ACHN (cell line): ENCODE measurements at regions not wholly inside any gene's neighbourhood (a gene's known extent, or its start where the extent isn't known, plus 50 kb on each side); places are given as distances from the start of the nearest gene placed in this dataset.
"Not testable (repeated sequence)": the region's sequence is repeated elsewhere in the genome, so short reads cannot be mapped to it uniquely, and the experiment has no call there.

Experiments used
- DNase-seq: peaks from one replicate; pipeline ENCODE4 v3.0.0-alpha.2; 2015
- in situ Hi-C: cut with HindIII; loops from 2 replicates; pipeline ENCODE4 v1.10.0; 2017; ENCODE audit warnings: low sequenced_read_pairs, low pct_ligation_motif_present, low pct_unique_long_range_greater_than_20kb

DNA sequence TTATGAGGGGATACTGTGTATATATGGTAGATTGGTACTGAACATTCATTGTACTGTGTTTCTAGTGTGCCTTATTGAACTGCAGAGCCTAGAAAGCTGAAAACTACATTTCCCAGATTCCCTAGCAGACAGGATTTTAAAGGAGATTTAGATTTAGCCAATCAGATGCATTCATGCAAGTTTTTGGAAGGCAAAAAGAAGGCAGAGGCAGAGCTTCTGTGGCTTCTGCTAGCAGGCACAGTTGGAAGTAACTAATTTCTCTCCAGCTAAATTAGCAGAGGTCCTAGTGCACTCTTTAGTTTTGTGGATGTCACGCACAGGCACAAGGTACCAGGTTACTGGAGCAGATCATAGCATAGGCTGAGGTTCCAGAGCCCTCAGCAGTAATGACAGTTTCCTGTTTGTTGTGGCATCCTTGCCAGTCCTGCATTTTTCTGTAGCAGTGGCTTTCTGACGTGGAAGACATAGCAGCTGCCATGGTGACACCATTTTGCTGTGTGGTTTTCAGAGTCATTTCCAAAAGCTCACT lies 83.7 kb upstream of the CCDC71L start:
- in situ Hi-C loops: no loop called here

DNA sequence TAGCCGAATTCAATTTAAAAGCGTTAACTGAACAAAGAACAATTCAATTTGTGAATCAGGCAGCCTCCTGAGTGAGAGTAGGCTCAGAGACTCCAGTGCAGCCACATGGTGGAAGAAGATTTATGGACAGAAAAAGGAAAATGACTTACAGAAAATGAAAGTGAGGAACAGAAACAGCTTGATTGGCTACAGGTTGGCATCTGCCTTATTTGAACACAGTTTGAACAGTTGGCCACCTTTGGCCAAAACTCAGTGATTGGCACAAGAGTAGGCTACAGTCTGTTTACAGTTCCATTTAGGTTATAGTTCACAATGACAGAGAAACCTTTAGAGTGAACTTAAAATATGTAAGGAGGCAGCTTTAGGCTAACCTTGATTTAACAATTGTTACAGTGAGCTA lies 86.3 kb upstream of the CCDC71L start:
- DNase-seq, in situ Hi-C loops: not testable (repeated sequence)

More for the DNA sequence above, 83.7 kb upstream of the CCDC71L start:
- no peak for DNase-seq

DNA sequence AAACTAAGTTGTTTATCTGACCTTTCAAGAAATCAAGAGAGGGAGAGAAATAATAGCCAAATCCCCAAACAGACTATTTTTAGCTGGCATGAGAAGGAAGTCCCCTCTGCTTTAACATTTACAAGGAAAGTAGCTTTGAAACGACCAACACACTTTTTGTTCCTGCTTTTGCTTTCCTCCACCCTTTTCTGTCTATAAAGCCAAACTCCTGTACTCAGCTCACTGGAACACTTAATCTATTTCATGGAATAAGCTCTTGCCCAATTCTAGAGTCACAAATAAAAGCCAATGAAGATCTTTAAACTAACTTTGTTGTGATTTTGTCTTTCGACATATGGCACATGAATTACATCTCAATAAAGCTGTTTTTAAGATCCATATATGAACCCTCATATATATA lies 86.8 kb upstream of the CCDC71L start:
- in situ Hi-C loops: no loop called here
- DNase-seq: no peak

DNA sequence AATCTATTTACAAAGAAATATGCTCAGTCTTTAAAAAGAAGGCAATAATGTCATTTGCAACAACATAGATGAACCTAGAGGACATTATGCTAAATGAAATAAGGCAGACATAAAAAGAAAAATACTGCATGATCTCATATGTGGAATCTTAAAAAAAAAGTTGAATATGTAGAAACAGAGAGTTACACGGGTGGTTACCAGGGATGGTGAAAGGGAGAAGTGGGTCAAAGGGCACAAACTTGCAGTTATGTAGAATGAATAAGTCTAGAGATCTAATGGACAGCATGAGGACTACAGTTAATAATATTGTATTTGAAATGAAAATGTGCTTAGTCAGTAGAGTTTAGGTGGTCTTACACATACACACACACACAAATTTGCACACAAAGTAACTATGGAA lies 88.2 kb upstream of the CCDC71L start:
- in situ Hi-C loops: no loop called here

DNA sequence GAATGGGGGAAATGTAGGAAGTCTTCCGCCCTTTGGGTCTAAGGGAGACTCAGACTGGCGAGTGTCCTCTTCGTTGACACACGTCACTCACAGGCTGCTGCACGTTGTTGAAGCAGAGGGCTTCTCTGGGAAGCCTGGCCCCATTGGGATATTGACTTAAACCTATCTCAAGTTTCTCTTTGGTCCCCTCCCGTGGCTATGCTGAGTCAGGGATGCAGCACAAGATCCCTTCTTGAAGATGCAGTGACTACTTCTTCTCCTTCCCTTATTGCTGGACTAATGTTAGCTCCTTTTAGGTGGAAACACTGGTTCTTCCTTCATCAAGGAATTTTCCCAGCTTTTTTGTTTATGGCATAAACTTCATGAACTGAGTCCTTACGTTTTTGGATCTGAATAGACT lies 89.8 kb upstream of the CCDC71L start:
- in situ Hi-C loops: no loop called here
- DNase-seq: no peak

More for the DNA sequence above, 88.2 kb upstream of the CCDC71L start:
- DNase-seq: no peak

DNA sequence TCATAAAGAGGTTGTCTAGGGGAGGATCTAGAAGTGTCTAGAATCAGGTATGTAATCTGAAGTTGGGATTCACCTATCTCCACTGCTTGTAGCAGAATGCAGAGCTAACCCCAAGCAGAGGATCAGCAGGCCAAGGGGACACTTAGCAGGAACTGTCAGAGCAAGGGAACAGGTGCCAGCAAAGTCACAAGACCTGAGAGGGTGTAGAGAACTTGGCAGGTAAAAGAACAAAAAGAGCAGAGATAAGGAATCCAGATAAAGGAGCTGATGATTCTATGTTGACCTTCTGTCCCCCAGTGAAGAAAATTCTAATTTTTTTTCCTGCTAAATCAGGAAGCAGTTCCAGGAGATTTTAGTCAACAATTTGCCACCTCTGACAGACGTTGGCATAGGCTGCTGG lies 91.4 kb upstream of the CCDC71L start:
- in situ Hi-C loops: no loop called here
- DNase-seq: no peak

DNA sequence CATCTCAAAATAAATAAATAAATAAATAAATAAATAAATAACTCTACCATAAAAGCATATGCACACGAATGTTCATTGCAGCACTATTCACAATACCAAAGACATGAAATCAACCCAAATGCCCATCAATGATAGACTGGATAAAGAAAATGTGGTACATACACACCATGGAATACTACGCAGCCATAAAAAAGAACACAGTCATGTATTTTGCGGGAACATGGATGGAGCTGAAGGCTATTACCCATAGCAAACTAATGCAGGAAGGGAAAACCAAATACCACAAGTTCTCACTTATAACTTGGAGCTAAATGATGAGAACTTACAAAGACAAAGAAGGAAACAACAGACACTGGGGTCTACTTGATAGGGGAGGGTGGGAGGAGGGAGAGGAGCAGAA lies 94.1 kb upstream of the CCDC71L start:
- DNase-seq, in situ Hi-C loops: not testable (repeated sequence)

DNA sequence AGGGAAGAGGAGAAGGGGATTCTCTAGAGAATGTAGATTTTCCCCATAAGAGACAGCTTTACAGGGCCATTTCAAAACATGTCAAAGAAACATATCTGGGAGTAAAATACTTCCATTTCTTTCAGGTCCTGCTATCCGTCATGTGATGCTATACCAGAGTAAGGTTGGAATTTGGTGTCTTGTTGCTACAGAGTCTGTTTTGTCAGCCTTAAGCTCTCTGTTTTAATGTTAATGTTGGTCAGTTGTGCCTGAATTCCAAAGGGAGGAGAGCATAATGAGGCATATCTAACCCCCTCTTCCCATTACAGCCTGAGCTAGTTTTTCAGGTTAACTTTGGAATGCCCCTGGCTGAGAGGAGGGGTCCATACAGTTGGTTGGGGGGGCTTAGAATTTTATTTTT lies 94.7 kb upstream of the CCDC71L start:
- in situ Hi-C loops: no loop called here
- no peak for DNase-seq

DNA sequence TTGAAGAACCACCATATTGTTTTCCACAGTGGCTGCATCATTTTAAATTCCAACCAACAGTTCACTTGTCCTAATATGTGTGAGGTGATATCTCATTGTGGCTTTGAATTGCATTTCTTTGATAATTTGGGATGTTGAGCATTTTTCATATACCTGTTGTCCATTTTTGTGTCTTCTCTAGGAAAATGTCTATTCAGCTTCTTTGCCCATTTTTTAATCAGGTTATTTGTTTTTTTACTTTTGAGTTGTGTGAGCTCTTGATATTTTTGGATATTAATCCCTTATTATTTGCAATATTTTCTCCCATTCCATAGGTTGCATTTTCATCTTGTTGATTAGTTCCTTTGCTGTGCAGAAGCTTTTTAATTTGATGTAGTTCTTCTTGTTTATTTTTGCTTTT lies 95.1 kb upstream of the CCDC71L start:
- no peak for DNase-seq
- in situ Hi-C loops: no loop called here

DNA sequence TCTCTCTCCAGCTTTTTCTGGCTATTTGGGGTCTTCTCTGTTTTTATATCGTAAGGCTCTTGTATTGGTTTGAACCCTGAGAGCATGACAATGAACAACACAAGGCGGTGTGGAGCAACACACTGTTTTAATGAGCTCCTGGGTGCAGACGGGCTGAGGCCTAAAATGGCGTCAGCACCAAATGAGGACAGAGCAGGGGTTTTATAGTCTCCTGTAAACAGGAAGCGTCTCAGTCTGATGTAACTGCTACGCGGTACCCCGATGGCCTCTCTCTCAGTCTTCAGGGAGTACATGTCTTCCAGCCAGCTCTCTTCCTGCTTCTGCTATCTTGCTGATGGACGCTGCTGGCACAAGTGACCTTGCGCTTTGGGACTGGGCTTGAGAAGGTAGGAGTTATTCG lies 95.9 kb upstream of the CCDC71L start:
- DNase-seq: no peak
- in situ Hi-C loops: no loop called here

DNA sequence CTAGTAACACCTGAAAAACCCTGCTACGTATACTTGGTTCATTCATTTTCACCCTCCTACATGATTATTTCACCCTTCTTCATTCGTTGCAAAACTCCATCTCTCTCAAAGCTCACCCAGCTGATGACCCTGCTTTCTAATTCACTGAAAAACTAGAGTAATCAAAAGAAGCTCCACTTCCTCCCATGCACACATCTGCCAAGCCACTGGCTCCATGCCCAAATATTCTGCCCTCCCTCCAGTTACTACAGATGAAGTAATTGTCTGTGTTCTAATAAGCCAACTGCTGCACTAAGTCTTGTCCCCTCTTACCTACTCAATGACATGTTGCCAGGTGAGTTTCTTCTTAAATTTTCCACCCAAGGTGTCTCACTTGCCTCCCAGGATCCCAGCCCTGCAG lies 96.9 kb upstream of the CCDC71L start:
- no peak for DNase-seq
- in situ Hi-C loops: no loop called here

DNA sequence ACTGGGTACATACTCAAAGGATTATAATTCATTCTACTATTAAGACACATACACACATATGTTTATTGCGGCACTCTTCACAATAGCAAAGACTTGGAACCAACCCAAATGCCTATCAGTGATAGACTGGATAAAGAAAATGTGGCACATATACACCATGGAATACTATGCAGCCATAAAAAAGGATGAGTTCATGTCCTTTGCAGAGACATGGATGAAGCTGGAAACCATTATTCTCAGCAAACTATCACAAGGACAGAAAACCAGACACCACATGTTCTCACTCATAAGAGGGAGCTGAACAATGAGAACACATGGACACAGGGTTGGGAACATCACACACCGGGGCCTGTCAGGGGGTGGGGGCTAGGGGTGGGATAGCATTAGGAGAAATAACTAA lies 101.9 kb upstream of the CCDC71L start:
- in situ Hi-C loops: not testable (repeated sequence)

DNA sequence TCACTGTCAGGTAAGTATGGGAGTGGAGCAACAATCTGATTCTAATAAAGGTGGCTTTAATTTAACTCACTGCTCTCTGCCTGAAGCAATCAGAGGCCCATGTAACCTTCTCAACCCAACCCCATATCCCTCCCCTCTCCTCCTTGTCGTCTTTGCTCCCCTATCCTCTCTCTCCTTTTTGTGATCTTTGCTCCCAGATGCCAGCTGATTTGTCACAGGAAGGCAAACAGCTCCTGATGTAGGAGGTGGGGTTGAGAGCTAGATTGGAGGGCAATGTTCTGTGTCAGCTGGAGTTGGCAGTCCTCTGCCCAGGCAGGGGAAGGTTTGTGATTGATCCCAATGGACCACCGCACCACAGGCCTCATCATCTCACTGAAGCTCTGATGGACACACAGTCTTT lies 101.4 kb upstream of the PIK3CG start:
- in situ Hi-C loops: no loop called here

More for the DNA sequence above, 101.9 kb upstream of the CCDC71L start:
- DNase-seq: not testable (repeated sequence)

DNA sequence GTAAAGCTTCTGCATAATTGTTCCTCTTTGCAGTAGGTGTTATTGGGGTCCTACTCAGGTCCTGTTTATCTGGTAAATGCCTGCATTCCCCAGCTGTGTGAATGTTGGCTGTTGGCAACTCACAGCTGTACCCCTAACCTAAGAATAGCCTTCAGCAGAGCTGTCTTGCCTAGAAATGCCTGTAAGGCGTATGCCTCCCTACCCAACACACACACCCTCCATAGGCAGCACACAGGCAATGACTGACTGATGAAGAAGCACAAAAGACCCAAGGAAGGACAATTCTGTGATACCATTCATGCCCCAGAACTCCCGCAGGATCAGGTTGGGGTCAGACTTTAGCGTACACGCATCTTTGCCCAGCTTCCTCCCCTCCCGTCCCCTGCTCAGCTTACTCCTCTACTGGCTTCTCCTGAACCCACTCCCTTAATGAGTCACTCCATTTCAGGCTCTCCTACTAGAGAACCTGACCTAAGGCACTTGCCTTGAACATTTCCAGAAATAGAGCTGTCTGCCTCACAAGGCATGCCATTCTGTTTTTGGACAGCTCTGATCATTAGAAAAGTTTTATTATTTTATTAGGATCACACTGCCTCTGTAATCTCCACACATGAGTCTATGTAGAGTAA lies 99.2 kb upstream of the PIK3CG start:
- in situ Hi-C loops: no loop called here
- DNase-seq: no peak

More for the DNA sequence above, 101.4 kb upstream of the PIK3CG start:
- DNase-seq: no peak

DNA sequence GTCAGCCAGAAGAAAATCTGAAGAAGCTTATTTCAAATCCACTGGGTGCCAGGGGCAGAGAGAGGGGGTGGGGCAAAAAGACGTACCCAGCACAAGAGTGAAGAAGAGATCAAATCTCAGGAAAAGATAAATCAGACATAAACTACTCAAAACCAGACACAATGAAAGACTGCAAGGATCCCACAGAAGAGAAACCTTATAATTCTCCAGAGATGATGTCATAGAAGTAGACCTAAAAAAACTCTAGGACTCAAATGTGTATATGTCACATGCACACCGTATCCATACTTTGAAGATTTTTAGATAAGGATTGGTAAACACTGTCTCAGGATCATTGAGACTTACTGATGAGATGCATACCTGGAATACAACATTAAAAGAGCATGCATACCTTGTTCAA lies 98.5 kb upstream of the PIK3CG start:
- in situ Hi-C loops: no loop called here
- DNase-seq: no peak

DNA sequence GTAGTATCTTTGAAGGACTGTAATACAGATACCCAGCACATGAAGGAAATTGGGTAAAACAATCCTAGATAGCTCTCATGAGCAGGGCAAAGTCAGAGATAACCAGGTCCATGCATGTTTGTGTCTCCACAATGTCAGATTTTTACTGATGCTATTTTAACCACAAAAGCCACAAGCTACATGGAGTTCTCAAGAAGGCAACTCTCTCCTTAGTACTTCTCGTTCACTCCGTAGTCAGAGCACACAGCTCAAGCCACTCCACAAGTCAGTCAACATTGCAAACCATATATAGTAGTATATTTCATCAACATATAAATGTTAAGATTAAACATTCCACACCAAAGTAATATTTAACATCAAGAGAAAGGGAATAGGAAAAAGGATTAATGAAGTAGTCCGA lies 98.0 kb upstream of the PIK3CG start:
- DNase-seq: no peak
- in situ Hi-C loops: no loop called here

DNA sequence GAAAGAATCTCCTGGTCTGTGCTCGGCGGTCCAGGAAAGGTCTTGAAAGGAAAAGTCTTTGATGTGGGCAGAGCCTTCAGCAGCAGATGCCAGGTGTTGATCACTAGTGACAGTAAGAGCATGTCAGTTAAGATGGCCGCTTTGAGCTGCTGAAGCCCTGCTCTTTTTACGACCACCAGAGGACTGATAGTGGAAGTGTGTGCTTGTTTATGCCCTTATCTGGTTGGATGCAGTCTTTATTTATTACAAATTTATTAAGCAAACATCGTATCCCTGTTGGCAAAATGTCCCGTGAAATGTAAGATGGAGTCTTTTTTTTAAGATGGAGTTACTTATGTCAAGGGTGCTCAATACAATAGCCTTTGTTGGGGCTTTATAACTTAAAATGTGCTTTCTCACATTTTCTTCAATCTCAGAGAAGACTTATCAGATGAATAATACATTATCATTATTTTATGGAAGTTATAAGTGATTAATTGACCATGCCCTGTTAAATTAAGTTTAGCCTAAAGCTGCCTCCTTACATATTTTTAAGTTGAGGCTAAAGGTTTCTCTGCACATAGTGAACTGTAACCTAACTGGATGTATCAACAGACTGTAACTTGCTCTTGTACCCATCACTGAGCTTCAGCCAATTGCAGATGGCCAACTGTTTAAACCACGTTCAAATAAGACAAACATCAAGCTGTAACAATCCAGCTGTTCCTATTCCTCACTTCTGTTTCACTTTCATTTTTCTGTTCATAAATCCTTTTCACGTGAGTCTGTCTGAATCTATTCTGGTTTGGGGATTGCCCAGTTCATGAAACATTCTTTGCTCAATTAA lies 97.4 kb upstream of the PIK3CG start:
- peak; percentile 31 for DNase-seq

DNA sequence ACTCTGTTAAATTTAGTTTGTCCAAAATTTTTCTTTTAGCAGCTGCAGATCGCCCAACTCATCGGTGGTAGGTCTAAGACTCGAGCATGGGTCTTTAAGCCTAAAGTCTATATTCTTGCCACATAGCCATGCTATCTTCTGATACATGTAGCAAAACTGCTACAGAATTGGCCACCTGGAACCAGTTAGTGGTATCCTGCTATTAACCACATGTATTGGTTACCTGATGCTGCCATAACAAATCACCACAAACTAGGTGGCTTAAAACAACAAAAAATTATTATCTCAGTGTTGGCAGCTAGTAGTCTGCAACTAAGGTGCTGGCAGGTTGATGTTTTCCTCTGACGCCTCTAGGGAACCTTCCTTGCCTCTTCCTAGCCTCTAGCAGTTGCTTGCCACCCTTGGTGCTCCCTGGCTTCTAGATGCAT lies 96.7 kb upstream of the PIK3CG start:
- in situ Hi-C loops: no loop called here
- DNase-seq: peak; percentile 20

More for the DNA sequence above, 97.4 kb upstream of the PIK3CG start:
- in situ Hi-C loops: no loop called here

DNA sequence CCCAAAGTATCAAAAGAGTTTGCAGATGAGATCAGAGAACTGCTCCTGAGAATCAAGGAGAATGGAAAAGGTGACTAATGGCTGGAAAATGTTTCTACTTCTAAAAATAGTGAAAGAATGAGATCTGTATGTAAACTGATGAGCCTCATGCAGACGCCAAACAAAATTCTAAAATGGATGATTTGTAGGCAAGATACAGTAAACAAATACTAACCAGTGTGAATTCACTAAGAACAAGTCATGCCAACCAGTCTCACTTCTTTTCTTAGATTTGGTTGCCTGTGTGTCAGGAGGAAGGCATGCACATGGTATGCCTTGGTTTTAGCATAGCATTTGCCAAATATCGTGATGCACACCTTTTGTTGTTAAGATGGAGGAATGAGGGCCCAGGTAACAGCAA lies 94.9 kb upstream of the PIK3CG start:
- in situ Hi-C loops: no loop called here
- peak; percentile 74 for DNase-seq

DNA sequence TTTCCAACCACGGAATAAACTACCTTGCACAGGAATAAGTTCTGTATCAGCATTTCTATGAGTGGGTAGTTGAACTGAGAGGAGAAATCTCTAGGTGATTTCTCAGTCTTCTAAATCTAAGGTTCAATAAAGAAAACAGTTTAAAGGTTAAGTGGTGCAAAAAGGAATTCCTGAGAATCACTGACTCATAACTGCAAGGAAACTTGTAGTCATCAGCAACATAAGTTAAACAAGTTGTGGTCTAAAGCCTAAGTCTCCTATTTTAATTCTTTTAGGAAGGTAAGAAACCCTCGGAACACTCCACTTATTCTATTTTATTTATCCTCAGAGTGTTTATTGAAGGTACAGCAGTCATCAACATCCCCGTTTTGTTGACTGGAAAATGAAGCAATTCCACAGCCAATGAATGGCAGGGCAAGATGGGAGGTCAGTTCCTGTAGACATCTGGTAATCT lies 92.4 kb upstream of the PIK3CG start:
- DNase-seq: peak; percentile 88
- in situ Hi-C loops: no loop called here
